Effector memory CD8-positive, alpha-beta T cell (primary cell): ENCODE measurements at regions not wholly inside any gene's neighbourhood (a gene's known extent, or its start where the extent isn't known, plus 50 kb on each side); places are given as distances from the start of the nearest gene placed in this dataset.

Experiments
- ATAC-seq: fragments of 150-1000 bp; cut with Tn5 transposase; replicated peaks from 2 replicates; pipeline ENCODE4 v1.10.0; 2021; ENCODE audit warnings: mild to moderate bottlenecking, moderate library complexity
- DNase-seq, 3 experiments: peaks; one replicate each; pipeline ENCODE4 v3.0.0; 2021
- H3K27ac Mint-ChIP-seq, 2 donors: one replicate each; pipeline ENCODE4 v1.8.0; 2022; ENCODE audit warnings: mild to moderate bottlenecking in 2 of 2, mixed read lengths in 2 of 2, moderate library complexity in 2 of 2
- H3K27me3 Mint-ChIP-seq, 2 donors: one replicate each; pipeline ENCODE4 v1.8.0; 2022; ENCODE audit warnings: mixed read lengths in 2 of 2
- H3K36me3 Mint-ChIP-seq: one replicate; pipeline ENCODE4 v1.8.0; 2022; ENCODE audit warnings: mild to moderate bottlenecking, moderate library complexity, mixed read lengths; ENCODE audit not compliant: insufficient read depth
- H3K4me1 Mint-ChIP-seq, 2 donors: one replicate each; pipeline ENCODE4 v1.8.0; 2022; ENCODE audit warnings: low read depth in 2 of 2, mixed read lengths in 2 of 2
- H3K4me3 Mint-ChIP-seq, 2 donors: one replicate each; pipeline ENCODE4 v1.8.0; 2022; ENCODE audit warnings: mild to moderate bottlenecking in 2 of 2, mixed read lengths in 2 of 2, moderate library complexity in 2 of 2
- H3K9me3 Mint-ChIP-seq, 2 donors: one replicate each; pipeline ENCODE4 v1.8.0; 2022; ENCODE audit warnings: mixed read lengths in 2 of 2

DNA sequence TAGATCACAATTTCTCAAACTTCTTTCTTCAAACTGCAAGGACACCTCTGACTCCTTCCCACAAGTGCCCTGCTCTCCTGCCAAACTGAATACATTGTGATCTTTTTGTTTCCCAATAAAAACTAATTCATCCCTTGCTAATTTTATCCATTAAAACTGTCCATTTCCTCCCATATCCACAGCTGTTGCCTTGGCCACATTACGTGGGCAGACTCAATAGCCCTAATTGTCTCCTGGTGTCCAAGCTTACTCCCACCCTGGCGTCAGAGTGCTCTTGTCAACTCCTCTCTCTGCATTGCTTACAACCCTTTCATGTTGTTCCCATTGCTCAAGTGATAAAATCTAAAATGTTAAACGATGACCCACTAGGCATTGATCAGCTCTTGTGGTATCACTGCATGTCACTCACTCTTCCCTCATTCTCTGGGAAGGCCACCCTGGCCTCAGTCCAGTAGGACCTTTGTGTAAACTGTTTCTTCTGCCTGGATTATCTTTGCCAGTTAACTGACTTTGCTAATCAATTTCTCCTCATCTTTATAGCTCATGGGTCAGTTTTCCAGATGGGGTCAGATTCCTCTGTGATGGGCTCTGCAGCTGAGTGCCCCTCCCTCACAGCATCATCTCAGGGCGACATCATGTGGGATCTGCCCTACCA lies 525.0 kb downstream of the SLC4A3 start:
- Mint-ChIP-seq H3K9me3 (peaks cover 2 to 8% of the 10 kb centered on the region in 2 donors), H3K27ac (no peak overlapping the region), H3K4me3 (no peak overlapping the region), H3K36me3 (peaks cover 3% of the 10 kb centered on the region), H3K4me1 (no peaks in the 10 kb centered on the region), H3K27me3 (no peaks in the 10 kb centered on the region)
- DNase-seq (no peak), ATAC-seq (no peak)

DNA sequence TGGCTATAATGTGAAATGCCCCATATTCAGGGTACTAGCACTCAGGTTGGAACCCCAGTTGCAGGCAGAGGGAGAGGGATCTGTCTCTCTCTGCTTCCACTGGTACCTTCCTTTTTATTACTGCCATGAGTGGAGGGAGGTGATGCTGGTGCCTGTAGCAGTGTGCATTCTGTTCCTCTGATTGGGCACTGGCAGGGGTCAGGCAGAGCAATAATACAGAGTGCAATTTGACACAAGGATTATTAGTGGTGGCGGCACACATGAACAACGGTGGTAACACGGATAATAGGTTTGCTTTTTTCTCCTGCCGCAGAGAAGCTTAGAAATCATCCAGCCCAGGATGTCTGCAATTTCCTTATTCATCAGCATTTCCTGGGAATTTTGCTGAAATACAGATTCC lies 525.7 kb downstream of the SLC4A3 start:
- Mint-ChIP-seq H3K4me3 (no peak overlapping the region), H3K9me3 (peaks cover 2 to 8% of the 10 kb centered on the region in 2 donors), H3K4me1 (no peaks in the 10 kb centered on the region), H3K36me3 (peaks cover 3% of the 10 kb centered on the region), H3K27me3 (no peaks in the 10 kb centered on the region), H3K27ac (no peak overlapping the region)
- no peak for DNase-seq
- no peak for ATAC-seq

DNA sequence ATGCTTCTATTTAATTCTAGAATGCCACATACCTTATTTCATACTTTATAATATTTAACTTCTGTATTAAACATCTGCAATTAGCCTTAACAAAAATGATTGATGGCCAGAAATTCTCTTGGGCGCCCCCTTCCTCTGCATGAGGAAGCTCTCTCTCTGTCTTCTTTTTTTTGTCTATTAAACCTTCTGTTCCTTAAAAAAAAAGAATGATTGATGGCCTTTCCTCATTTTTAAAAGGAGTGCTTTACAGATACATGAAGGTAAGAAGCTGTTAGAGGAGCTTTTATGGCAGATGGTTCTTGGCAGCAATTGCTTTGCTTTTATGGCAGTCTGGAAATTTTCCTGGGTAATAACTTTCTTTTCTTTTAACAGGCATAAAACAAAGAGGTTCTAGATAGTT lies 526.9 kb downstream of the SLC4A3 start:
- ATAC-seq (no peak), DNase-seq (no peak)
- Mint-ChIP-seq H3K27me3 (no peaks in the 10 kb centered on the region), H3K9me3 (peaks cover 2 to 8% of the 10 kb centered on the region in 2 donors), H3K4me3 (no peak overlapping the region), H3K27ac (no peak overlapping the region), H3K4me1 (no peaks in the 10 kb centered on the region), H3K36me3 (peaks cover 3% of the 10 kb centered on the region)

- H3K4me3 Mint-ChIP-seq, result no peak overlapping the region
These were observed 529.9 kb downstream of the SLC4A3 start for GRCh38 chr2:220157312-220157711.

DNA sequence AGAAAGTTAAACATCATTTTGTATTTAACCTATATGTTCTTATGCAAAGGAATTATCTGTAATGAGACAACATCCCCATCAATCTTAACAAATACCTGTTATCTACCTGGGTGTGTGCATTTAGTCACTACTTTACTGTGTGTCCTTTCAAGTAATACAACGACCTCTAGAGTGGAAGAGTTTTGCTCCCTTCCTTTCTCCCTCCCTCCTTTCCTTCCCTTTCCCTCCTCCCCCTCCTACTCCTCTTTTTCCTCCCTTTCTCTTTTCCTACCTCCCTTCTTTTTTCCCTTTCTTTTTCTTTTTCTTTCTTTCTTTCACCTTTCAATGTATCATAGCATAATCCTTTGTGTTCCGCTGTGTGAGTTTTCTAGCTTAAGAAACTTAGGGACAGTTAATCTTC lies 532.3 kb downstream of the SLC4A3 start:
- no peak for ATAC-seq
- Mint-ChIP-seq H3K4me1 (no peaks in the 10 kb centered on the region), H3K27me3 (no peaks in the 10 kb centered on the region), H3K36me3 (no peaks in the 10 kb centered on the region), H3K4me3 (no peak overlapping the region), H3K27ac (no peak overlapping the region), H3K9me3 (peaks cover 2 to 5% of the 10 kb centered on the region in 2 donors)
- DNase-seq, result no peak

More at GRCh38 chr2:220157312-220157711, 529.9 kb downstream of the SLC4A3 start:
- Mint-ChIP-seq H3K27me3 (no peaks in the 10 kb centered on the region), H3K4me1 (no peaks in the 10 kb centered on the region), H3K27ac (no peak overlapping the region), H3K36me3 (peaks cover 3% of the 10 kb centered on the region), H3K9me3 (peaks cover 2 to 10% of the 10 kb centered on the region in 2 donors)
- ATAC-seq, result no peak
- DNase-seq, result no peak

DNA sequence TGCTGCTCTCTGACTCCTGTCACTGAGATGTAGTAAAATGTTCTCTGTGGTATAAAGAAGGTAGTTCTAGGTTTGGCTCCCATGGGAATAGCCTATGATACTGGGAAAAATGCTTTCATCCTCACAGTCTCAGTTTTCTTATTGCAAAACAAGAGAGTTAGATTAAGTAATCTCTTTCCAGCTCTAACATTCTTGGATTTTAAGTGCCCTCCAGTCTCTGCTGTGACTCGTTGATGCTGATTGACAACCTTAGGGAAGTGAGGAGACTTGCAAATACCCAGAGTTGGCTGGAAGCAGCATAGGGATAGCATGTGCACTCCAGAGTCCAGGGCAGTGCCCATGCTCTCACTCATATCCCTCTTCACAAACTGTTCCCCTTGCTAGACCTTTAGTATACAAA lies 534.9 kb downstream of the SLC4A3 start:
- H3K36me3 Mint-ChIP-seq, result no peaks in the 10 kb centered on the region
- ATAC-seq (no peak), DNase-seq (no peak)
- no peak overlapping the region for H3K27ac Mint-ChIP-seq
- H3K27me3 Mint-ChIP-seq, result no peaks in the 10 kb centered on the region
- no peaks in the 10 kb centered on the region for H3K4me1 Mint-ChIP-seq
- H3K4me3 Mint-ChIP-seq, result no peak overlapping the region
- H3K9me3 Mint-ChIP-seq, result peaks cover 0 to 5% of the 10 kb centered on the region in 2 donors

DNA sequence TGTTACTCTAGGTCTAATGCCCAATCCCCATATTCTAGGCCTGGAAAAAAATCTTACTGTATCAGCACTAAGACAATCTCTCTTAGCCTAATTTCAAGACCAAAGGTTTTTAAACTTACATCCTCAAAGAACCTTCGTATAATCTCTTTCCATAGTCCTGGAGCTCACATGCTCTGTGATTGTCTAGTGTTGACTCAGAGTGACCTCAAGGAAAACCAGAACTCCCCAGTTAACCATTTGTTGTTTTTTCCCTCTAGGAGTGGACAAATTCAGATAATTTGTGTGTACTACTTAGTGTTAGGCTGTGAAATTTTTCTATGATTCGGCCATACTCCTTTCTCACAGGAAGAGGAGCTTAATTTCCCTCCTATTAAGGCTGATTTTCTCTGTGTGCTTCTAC lies 536.1 kb downstream of the SLC4A3 start:
- H3K9me3 Mint-ChIP-seq, result peaks cover 0 to 5% of the 10 kb centered on the region in 2 donors
- no peak for ATAC-seq
- H3K4me1 Mint-ChIP-seq, result no peaks in the 10 kb centered on the region
- H3K4me3 Mint-ChIP-seq, result no peak overlapping the region
- H3K36me3 Mint-ChIP-seq, result no peaks in the 10 kb centered on the region
- H3K27me3 Mint-ChIP-seq, result no peaks in the 10 kb centered on the region
- no peak overlapping the region for H3K27ac Mint-ChIP-seq
- DNase-seq, result no peak

DNA sequence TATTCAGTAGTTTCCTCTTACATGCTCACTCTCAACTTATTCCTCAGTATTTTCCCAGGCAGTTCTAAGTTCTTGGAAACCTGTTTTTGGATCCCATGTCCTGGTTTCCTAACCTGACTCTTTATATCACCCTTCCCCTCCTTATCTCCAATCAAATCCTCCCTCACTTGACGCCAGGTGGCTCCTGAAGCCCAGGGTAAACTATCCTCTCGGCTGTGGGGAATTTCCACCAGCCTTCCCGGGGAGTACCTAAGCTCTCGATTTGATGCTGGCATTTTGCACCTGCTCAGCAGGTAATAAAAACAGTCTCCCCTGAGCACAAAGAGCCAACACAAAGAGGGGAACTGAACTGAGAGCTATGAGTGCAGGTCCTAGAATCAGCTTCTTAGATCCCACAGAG lies 538.0 kb downstream of the SLC4A3 start:
- no peak overlapping the region for H3K27ac Mint-ChIP-seq
- no peaks in the 10 kb centered on the region for H3K27me3 Mint-ChIP-seq
- H3K4me1 Mint-ChIP-seq, result no peaks in the 10 kb centered on the region
- H3K36me3 Mint-ChIP-seq, result no peaks in the 10 kb centered on the region
- ATAC-seq (no peak), DNase-seq (no peak)
- peaks cover 0 to 5% of the 10 kb centered on the region in 2 donors for H3K9me3 Mint-ChIP-seq
- H3K4me3 Mint-ChIP-seq, result no peak overlapping the region

GRCh38 chr2:220166616-220167015 lies 539.2 kb downstream of the SLC4A3 start:
- Mint-ChIP-seq H3K4me3 (no peak overlapping the region), H3K27ac (no peak overlapping the region), H3K4me1 (no peaks in the 10 kb centered on the region), H3K27me3 (no peaks in the 10 kb centered on the region), H3K9me3 (no peaks in the 10 kb centered on the region), H3K36me3 (no peaks in the 10 kb centered on the region)
- ATAC-seq (no peak), DNase-seq (no peak)

DNA sequence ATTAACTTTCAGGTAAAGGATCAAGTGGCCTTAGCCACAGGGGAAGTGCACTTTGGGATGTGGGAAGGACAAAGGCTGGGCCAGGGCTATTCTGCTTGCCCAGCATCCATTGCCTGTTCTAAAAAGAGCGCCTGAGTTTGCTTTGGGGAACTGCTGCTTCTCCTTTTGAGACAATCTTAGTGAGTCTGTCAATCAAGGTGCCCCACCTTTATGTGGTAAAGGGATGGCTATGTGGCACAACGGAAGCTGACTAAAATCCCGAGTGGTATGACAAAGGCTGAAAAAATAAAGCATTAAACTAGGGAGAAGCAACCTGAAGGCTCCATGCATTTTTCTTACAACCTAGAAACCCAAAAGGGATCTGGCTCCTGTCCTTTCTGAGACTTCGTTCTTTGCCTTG lies 540.5 kb downstream of the SLC4A3 start:
- ATAC-seq, result no peak
- H3K36me3 Mint-ChIP-seq, result no peaks in the 10 kb centered on the region
- no peaks in the 10 kb centered on the region for H3K9me3 Mint-ChIP-seq

GRCh38 chr2:220168891-220169546 lies 541.6 kb downstream of the SLC4A3 start:
- Mint-ChIP-seq H3K27ac (no peak overlapping the region), H3K36me3 (no peaks in the 10 kb centered on the region), H3K9me3 (no peaks in the 10 kb centered on the region), H3K4me3 (no peak overlapping the region), H3K27me3 (no peaks in the 10 kb centered on the region), H3K4me1 (no peaks in the 10 kb centered on the region)
- no peak for ATAC-seq
- DNase-seq, result no peak

More for the DNA sequence above, 540.5 kb downstream of the SLC4A3 start:
- Mint-ChIP-seq H3K4me1 (no peaks in the 10 kb centered on the region), H3K4me3 (no peak overlapping the region), H3K27ac (no peak overlapping the region), H3K27me3 (no peaks in the 10 kb centered on the region)
- DNase-seq, result no peak

DNA sequence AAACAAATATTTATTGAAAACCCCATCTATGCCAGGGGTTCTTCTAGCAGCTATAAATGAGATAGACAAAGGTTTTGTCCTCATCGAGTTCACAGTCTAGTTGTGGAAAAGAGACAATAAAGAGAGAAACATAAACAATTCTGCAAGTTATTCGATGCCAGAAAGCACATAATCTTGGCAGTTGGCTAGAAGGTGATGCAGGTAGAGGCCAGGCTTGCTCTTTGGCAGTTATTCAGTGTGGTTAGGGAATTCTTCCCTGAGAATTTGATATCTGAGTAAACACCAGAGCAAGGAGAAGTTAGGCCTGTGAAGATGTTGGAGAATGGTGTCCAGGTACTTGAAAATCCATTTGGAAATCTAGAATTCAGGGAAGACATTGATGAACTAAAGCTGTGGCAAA lies 547.4 kb downstream of the SLC4A3 start:
- Mint-ChIP-seq H3K27me3 (no peaks in the 10 kb centered on the region), H3K9me3 (peaks cover 0 to 5% of the 10 kb centered on the region in 2 donors), H3K27ac (no peak overlapping the region), H3K36me3 (no peaks in the 10 kb centered on the region), H3K4me3 (no peak overlapping the region), H3K4me1 (no peaks in the 10 kb centered on the region)
- ATAC-seq (no peak), DNase-seq (no peak)

GRCh38 chr2:220175967-220176366 lies 548.5 kb downstream of the SLC4A3 start:
- Mint-ChIP-seq H3K27ac (no peak overlapping the region), H3K9me3 (peaks cover 0 to 5% of the 10 kb centered on the region in 2 donors), H3K36me3 (no peaks in the 10 kb centered on the region), H3K27me3 (no peaks in the 10 kb centered on the region), H3K4me1 (no peaks in the 10 kb centered on the region), H3K4me3 (no peak overlapping the region)
- DNase-seq, result no peak
- no peak for ATAC-seq

GRCh38 chr2:220178991-220179695 lies 551.7 kb downstream of the SLC4A3 start:
- Mint-ChIP-seq H3K36me3 (peaks cover 2% of the 10 kb centered on the region), H3K4me3 (no peak overlapping the region), H3K4me1 (no peaks in the 10 kb centered on the region), H3K27me3 (no peaks in the 10 kb centered on the region), H3K27ac (no peak overlapping the region), H3K9me3 (peaks cover 0 to 5% of the 10 kb centered on the region in 2 donors)
- ATAC-seq (no peak), DNase-seq (no peak)
